Neutrophil (primary cell): ENCODE measurements at regions not wholly inside any gene's neighbourhood (a gene's known extent, or its start where the extent isn't known, plus 50 kb on each side); places are given as distances from the start of the nearest gene placed in this dataset.
"Not testable (repeated sequence)": the region's sequence is repeated elsewhere in the genome, so short reads cannot be mapped to it uniquely, and the experiment has no call there.

Experiments
- H3K27ac ChIP-seq: fragments of 200-600 bp; sonication (generic); 2 replicates; pipeline ENCODE4 v1.5.1; 2016; ENCODE audit warnings: mild to moderate bottlenecking, moderate library complexity
- H3K27me3 ChIP-seq: fragments of 200-600 bp; sonication (generic); 2 replicates; pipeline ENCODE4 v1.6.0; 2016; ENCODE audit warnings: mild to moderate bottlenecking
- H3K36me3 ChIP-seq: fragments of 200-600 bp; sonication (generic); 2 replicates; pipeline ENCODE4 v1.5.1; 2017
- H3K4me1 ChIP-seq, 2 experiments: fragments of 200-600 bp in 1 of 2; sonication (generic) in 1 of 2; 1 replicate in 1 of 2; 2 replicates in 1 of 2; pipeline versions ENCODE4 v1.5.1 to v1.6.1; 2013 to 2016; ENCODE audit warnings: low read depth in 1 of 2, low read length in 1 of 2, mild to moderate bottlenecking in 1 of 2, moderate library complexity in 1 of 2; ENCODE audit not compliant: control insufficient read depth in 1 of 2, insufficient read depth in 1 of 2
- H3K4me3 ChIP-seq, 2 experiments: fragments of 200-600 bp in 1 of 2; sonication (generic) in 1 of 2; 1 replicate in 1 of 2; 2 replicates in 1 of 2; pipeline ENCODE4 v1.5.1; 2013 to 2016; ENCODE audit warnings: low read depth in 1 of 2, low read length in 1 of 2, mild to moderate bottlenecking in 1 of 2, moderate library complexity in 1 of 2
- H3K9me3 ChIP-seq: fragments of 200-600 bp; sonication (generic); 2 replicates; pipeline ENCODE4 v1.5.1; 2016
- CTCF ChIP-seq: fragments of 200-600 bp; sonication (generic); IDR thresholded peaks from 2 replicates; pipeline ENCODE4 v1.5.1; 2016; ENCODE audit warnings: antibody characterized with exemption

- H3K4me1 ChIP-seq: no peaks in the 10 kb centered on the region
- H3K36me3 ChIP-seq: no peaks in the 10 kb centered on the region
- no peaks in the 10 kb centered on the region for H3K27me3 ChIP-seq
- H3K9me3 ChIP-seq: no peaks in the 10 kb centered on the region
- no peak for TF ChIP-seq CTCF
- H3K27ac ChIP-seq: no peak overlapping the region
- no peak overlapping the region for H3K4me3 ChIP-seq
These were observed 134.9 kb downstream of the ZNF22 start for GRCh38 chr10:45135443-45136198.

GRCh38 chr10:45136256-45136655 is 135.5 kb downstream of the ZNF22 start:
- H3K27ac ChIP-seq: no peak overlapping the region
- H3K36me3 ChIP-seq: no peaks in the 10 kb centered on the region
- H3K27me3 ChIP-seq: no peaks in the 10 kb centered on the region
- H3K4me1 ChIP-seq: no peaks in the 10 kb centered on the region
- no peak overlapping the region for H3K4me3 ChIP-seq
- no peak for TF ChIP-seq CTCF
- H3K9me3 ChIP-seq: no peaks in the 10 kb centered on the region

DNA sequence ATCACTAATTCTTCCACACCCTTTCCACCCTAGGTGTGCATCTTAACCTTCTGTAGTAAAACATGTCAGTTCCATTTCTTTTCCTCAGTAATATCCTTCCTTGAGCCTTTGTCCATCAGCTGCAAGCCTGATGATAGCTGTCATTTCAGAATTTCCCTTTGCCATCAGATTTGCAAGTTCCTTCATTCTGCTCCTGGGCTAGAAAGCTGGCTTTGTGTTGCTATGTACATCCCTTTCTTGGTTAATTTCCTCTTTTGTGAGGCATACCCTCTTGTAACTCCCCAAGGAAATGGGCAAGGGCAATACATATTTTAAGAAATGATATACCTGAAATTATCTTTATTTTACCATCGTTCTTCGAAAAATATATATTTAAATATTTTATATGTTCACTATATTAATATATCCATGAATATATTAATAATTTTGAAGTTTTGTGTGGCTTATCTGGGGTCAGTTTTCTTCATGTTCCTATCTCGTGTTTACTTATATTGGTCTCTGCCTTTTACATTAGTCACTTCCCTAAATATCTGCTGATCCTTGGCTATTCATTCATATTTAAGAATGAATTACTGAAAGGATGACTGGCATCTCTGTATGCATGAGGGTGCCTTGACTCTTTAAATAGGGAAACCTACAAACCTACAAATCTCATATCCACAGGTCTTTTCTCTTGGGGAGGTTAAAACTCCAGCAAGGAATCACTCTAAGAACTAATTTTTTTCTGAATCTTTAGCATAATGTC is 143.8 kb downstream of the ZNF22 start:
- Histone ChIP-seq H3K36me3 (no peaks in the 10 kb centered on the region), H3K27me3 (no peaks in the 10 kb centered on the region)
- no peak for TF ChIP-seq CTCF

DNA sequence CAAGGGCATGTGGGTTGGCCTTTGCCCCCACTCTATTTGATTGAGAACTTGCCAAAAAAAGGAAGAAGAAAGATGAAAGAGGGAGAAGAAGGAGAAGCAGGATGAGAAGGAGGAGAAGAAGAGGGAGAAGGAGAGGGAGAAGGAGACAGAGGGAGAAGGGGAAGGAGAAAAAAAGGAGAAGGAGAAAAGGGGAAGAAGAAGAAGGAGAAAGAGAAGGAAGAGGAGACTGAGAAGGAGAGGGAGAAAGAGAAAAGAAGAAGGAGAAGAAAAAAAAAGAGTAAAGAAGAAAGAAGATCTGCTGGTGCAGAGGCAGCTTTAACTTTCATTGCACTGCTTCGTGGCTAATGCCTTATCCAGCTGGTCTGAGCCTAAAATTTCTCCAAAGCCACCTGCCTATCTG is 144.4 kb downstream of the ZNF22 start:
- H3K4me3 ChIP-seq, H3K9me3 ChIP-seq, H3K36me3 ChIP-seq, H3K4me1 ChIP-seq, H3K27me3 ChIP-seq, H3K27ac ChIP-seq: not testable (repeated sequence)

More for the DNA sequence above, 143.8 kb downstream of the ZNF22 start:
- Histone ChIP-seq H3K27ac (no peak overlapping the region), H3K9me3 (no peaks in the 10 kb centered on the region), H3K4me1 (no peaks in the 10 kb centered on the region), H3K4me3 (no peak overlapping the region)

- Histone ChIP-seq H3K9me3 (no peaks in the 10 kb centered on the region), H3K36me3 (no peaks in the 10 kb centered on the region), H3K27me3 (no peaks in the 10 kb centered on the region), H3K27ac (no peak overlapping the region), H3K4me1 (no peaks in the 10 kb centered on the region), H3K4me3 (no peak overlapping the region)
- no peak for TF ChIP-seq CTCF
These were observed 146.3 kb downstream of the ZNF22 start for GRCh38 chr10:45147000-45147399.

DNA sequence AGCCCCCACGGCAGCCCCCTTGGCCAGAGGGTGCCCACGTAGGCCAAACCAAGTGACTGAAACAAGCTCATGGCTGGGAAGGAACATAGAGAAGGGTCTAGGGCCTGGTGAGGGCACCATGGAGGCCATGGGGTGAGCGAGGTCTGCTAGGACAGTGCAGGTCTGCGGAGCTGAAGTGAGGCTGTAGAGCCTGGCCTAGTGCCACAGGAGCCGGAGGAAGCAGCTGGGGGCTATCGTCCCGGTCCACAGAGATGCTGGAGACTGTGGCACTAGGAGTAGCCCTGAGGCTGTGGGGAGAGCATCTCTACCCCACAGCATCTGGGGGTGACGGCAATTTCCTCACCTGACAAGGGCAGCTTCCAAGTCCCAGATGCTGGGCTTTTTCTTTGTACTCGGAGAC is 150.3 kb downstream of the ZNF22 start:
- TF ChIP-seq CTCF: no peak
- H3K36me3 ChIP-seq: no peaks in the 10 kb centered on the region

More for the DNA sequence above, 150.3 kb downstream of the ZNF22 start:
- H3K9me3 ChIP-seq: no peaks in the 10 kb centered on the region
- H3K4me3 ChIP-seq: no peak overlapping the region
- H3K4me1 ChIP-seq: no peaks in the 10 kb centered on the region
- no peak overlapping the region for H3K27ac ChIP-seq
- no peaks in the 10 kb centered on the region for H3K27me3 ChIP-seq
